ENCODE measurements at regions not wholly inside any gene's neighbourhood (a gene's known extent, or its start where the extent isn't known, plus 50 kb on each side); places are given as distances from the start of the nearest gene placed in this dataset.

DNA sequence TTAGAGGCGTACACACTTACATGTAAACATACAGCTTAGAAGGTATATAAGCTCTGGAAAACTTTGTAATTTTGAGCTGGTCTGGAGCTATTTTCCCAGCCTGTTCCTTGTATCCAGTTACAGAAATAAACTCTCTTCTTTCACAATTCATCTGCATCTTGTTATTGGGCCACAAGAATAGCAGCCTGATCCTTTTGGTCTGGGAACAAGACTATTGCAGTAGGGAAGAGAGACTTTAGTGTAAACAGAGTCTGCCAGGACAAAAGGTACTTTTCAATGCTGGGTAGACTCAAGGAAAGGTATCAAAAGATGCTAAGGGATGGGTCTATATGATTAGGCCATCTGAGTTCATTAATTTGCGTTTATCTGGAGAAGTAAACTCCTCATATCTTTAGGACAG is 728.3 kb downstream of the TYW1 start:
- no peaks in the 10 kb centered on the region for H3K27me3 ChIP-seq (ENCODE audit: control insufficient read depth in 3 of 3, insufficient read depth in 3 of 3, low read length in 3 of 3)
- WGBS, 3 donors, result 62 to 77% (median 68%) methylated on average over 2 of the region's 2 CpGs
- no peak overlapping the region for H3K27ac ChIP-seq (ENCODE audit: low read depth in 1 of 3, low read length in 2 of 3)
- H3K4me1 ChIP-seq (ENCODE audit: control insufficient read depth in 3 of 3, insufficient read depth in 2 of 3, low read depth in 1 of 3, low read length in 2 of 3), result no peaks in the 10 kb centered on the region
- H3K4me3 ChIP-seq (ENCODE audit: low read depth in 1 of 3, low read length in 3 of 3), result no peak overlapping the region
- H3K9me3 ChIP-seq (ENCODE audit: control insufficient read depth in 2 of 2, insufficient read depth in 1 of 2, low read depth in 1 of 2, low read length in 1 of 2), result no peaks in the 10 kb centered on the region
- H3K36me3 ChIP-seq (ENCODE audit: control insufficient read depth in 3 of 3, insufficient read depth in 2 of 3, low read depth in 1 of 3, low read length in 3 of 3), result no peaks in the 10 kb centered on the region
- DNase-seq, result no peak
- FAIRE-seq, result no peak

DNA sequence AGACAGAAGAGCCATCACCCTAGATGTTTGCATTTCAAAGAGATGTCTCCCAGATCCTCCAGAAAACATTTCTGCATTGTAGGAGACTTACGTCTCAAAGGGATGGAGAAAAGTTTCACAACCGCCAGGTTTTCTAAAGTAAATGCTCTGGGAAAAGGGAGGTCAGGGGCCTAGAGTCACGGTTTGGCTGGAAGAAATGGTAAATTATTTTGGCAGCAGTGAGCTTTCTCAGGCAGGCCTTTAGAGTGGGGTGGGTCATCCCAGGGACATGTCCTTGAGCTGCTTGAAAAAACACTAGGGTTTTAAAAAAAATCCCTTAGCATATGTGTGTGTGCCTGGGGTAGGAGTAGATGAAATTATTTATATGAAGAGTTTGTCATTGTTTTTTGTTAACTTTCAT is 728.8 kb downstream of the TYW1 start:
- no peak for DNase-seq
- no peaks in the 10 kb centered on the region for H3K36me3 ChIP-seq (ENCODE audit: control insufficient read depth in 3 of 3, insufficient read depth in 2 of 3, low read depth in 1 of 3, low read length in 3 of 3)
- H3K4me1 ChIP-seq (ENCODE audit: control insufficient read depth in 3 of 3, insufficient read depth in 2 of 3, low read depth in 1 of 3, low read length in 2 of 3), result no peaks in the 10 kb centered on the region
- no peaks in the 10 kb centered on the region for H3K9me3 ChIP-seq (ENCODE audit: control insufficient read depth in 2 of 2, insufficient read depth in 1 of 2, low read depth in 1 of 2, low read length in 1 of 2)
- H3K4me3 ChIP-seq (ENCODE audit: low read depth in 1 of 3, low read length in 3 of 3), result no peak overlapping the region
- no peaks in the 10 kb centered on the region for H3K27me3 ChIP-seq (ENCODE audit: control insufficient read depth in 3 of 3, insufficient read depth in 3 of 3, low read length in 3 of 3)
- 54 to 68% (median 61%) methylated on average over 3 of the region's 3 CpGs for WGBS, 3 donors
- H3K27ac ChIP-seq (ENCODE audit: low read depth in 1 of 3, low read length in 2 of 3), result no peak overlapping the region
- no peak for FAIRE-seq

DNA sequence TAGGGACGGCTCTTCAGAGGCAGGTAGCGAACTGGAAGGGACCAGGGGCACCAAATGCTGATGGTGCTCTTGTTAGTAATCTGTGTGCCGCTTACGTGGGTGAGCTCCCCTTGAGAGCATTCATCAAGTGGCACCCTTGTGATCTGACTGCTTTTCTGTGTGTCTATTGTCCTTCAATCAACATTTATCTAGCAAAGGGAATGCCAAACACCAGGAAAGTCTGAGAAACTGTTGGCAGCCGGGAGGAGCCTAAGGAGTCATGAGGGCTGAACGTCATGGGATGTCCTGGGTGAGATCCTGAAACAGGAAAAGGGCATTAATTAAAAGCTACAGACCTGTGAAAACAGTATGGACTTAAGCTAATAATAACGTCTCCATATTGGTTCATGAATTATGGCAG is 733.1 kb downstream of the TYW1 start:
- H3K4me1 ChIP-seq (ENCODE audit: control insufficient read depth in 3 of 3, insufficient read depth in 2 of 3, low read depth in 1 of 3, low read length in 2 of 3), result no peaks in the 10 kb centered on the region
- DNase-seq (no peak), FAIRE-seq (no peak)
- 36 to 63% (median 54%) methylated on average over 7 of the region's 7 CpGs for WGBS, 3 donors
- no peaks in the 10 kb centered on the region for H3K36me3 ChIP-seq (ENCODE audit: control insufficient read depth in 3 of 3, insufficient read depth in 2 of 3, low read depth in 1 of 3, low read length in 3 of 3)
- H3K4me3 ChIP-seq (ENCODE audit: low read depth in 1 of 3, low read length in 3 of 3), result no peak overlapping the region
- no peaks in the 10 kb centered on the region for H3K9me3 ChIP-seq (ENCODE audit: control insufficient read depth in 2 of 2, insufficient read depth in 1 of 2, low read depth in 1 of 2, low read length in 1 of 2)
- H3K27me3 ChIP-seq (ENCODE audit: control insufficient read depth in 3 of 3, insufficient read depth in 3 of 3, low read length in 3 of 3), result no peaks in the 10 kb centered on the region
- H3K27ac ChIP-seq (ENCODE audit: low read depth in 1 of 3, low read length in 2 of 3), result no peak overlapping the region

DNA sequence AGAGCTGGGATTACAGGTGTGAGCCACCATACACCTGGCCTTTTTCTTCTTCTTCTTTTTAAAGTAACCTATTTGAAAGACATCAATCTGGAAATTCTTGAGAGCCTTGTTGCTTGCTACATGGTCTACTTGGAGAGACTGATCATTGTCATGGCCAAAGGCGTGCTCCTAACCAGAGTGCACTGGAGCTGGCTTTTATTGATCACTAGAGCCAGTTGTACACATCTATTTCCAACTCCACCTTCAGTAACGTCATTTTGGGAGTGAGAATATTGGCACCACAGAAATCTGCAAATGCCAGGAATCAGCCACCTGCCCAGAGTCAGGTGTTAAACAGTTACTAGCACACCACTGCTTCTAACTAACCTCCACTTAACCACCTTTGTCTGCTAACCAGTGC is 735.1 kb downstream of the TYW1 start:
- H3K9me3 ChIP-seq (ENCODE audit: control insufficient read depth in 2 of 2, insufficient read depth in 1 of 2, low read depth in 1 of 2, low read length in 1 of 2), result no peaks in the 10 kb centered on the region
- no peaks in the 10 kb centered on the region for H3K36me3 ChIP-seq (ENCODE audit: control insufficient read depth in 3 of 3, insufficient read depth in 2 of 3, low read depth in 1 of 3, low read length in 3 of 3)
- no peaks in the 10 kb centered on the region for H3K4me1 ChIP-seq (ENCODE audit: control insufficient read depth in 3 of 3, insufficient read depth in 2 of 3, low read depth in 1 of 3, low read length in 2 of 3)
- H3K4me3 ChIP-seq (ENCODE audit: low read depth in 1 of 3, low read length in 3 of 3), result no peak overlapping the region
- 41 to 67% (median 58%) methylated on average over 2 of the region's 2 CpGs for WGBS, 3 donors
- no peak overlapping the region for H3K27ac ChIP-seq (ENCODE audit: low read depth in 1 of 3, low read length in 2 of 3)
- DNase-seq, result no peak
- no peak for FAIRE-seq
- H3K27me3 ChIP-seq (ENCODE audit: control insufficient read depth in 3 of 3, insufficient read depth in 3 of 3, low read length in 3 of 3), result no peaks in the 10 kb centered on the region

DNA sequence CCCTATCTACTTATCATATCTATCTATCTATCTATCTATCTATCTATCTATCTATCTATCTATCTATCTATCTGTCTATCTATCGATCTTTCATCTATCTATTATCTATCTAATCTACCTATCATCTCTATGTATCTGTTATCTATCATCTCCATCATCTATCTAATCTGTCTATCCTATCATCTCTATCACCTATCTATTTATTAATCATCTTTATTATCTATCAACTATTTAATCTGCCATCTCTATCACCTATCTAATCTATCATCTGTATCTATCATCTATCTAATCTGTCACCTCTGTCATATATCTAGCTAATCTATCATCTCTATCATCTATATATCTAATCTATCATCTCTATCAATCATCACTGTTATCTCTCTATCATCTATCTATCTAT is 736.3 kb downstream of the TYW1 start:
- WGBS, 3 donors, result 59 to 71% (median 65%) methylated on average over 1 of the region's 1 CpG
- Histone ChIP-seq H3K27ac (ENCODE audit: low read depth in 1 of 3, low read length in 2 of 3) (no peak overlapping the region), H3K36me3 (ENCODE audit: control insufficient read depth in 3 of 3, insufficient read depth in 2 of 3, low read depth in 1 of 3, low read length in 3 of 3) (no peaks in the 10 kb centered on the region), H3K4me3 (ENCODE audit: low read depth in 1 of 3, low read length in 3 of 3) (no peak overlapping the region), H3K9me3 (ENCODE audit: control insufficient read depth in 2 of 2, insufficient read depth in 1 of 2, low read depth in 1 of 2, low read length in 1 of 2) (no peaks in the 10 kb centered on the region), H3K27me3 (ENCODE audit: control insufficient read depth in 3 of 3, insufficient read depth in 3 of 3, low read length in 3 of 3) (no peaks in the 10 kb centered on the region), H3K4me1 (ENCODE audit: control insufficient read depth in 3 of 3, insufficient read depth in 2 of 3, low read depth in 1 of 3, low read length in 2 of 3) (no peaks in the 10 kb centered on the region)
- FAIRE-seq (no peak), DNase-seq (no peak)

DNA sequence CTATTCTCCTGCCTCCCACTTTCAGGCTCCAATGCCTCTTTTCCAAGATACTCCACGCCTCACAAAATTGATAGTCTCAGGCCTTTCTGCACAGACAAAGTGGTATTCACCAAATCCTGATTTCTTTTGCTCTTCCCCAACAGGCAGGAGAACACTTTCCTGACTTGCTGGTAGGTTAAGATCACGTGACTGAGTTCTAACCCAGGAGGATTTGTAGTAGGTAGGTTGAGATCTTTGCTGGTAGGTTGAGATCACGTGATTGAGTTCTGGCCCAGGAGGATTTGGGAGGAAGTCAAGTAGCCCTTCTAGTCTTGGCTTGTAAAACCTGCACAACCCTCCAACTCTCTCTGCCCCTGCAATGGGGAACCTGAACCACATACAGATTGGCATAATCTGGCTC is 741.5 kb downstream of the TYW1 start:
- no peaks in the 10 kb centered on the region for H3K4me1 ChIP-seq (ENCODE audit: control insufficient read depth in 3 of 3, insufficient read depth in 2 of 3, low read depth in 1 of 3, low read length in 2 of 3)
- no peaks in the 10 kb centered on the region for H3K9me3 ChIP-seq (ENCODE audit: control insufficient read depth in 2 of 2, insufficient read depth in 1 of 2, low read depth in 1 of 2, low read length in 1 of 2)
- no peaks in the 10 kb centered on the region for H3K36me3 ChIP-seq (ENCODE audit: control insufficient read depth in 3 of 3, insufficient read depth in 2 of 3, low read depth in 1 of 3, low read length in 3 of 3)
- no peak overlapping the region for H3K27ac ChIP-seq (ENCODE audit: low read depth in 1 of 3, low read length in 2 of 3)
- H3K27me3 ChIP-seq (ENCODE audit: control insufficient read depth in 3 of 3, insufficient read depth in 3 of 3, low read length in 3 of 3), result no peaks in the 10 kb centered on the region
- DNase-seq, result no peak
- H3K4me3 ChIP-seq (ENCODE audit: low read depth in 1 of 3, low read length in 3 of 3), result no peak overlapping the region
- no peak for FAIRE-seq
- 52 to 77% (median 66%) methylated on average over 3 of the region's 3 CpGs for WGBS, 3 donors

DNA sequence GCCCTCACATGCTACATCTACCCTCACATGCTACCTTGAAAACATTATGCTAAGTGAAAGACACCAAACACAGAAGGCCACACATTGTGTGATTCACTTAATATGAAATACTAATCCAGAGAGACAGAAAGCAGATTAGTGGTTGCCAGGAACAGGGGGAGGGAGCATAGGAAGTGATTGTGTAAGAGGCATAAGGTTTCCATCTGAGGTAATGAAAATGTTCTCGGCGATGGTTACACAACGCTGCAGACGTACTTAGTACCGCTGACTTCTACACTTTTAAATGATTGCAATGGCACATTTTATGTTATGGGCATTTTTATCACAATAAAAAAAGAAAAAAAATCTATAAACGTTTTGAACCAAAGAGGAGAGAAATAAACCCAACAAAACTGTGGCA is 742.3 kb downstream of the TYW1 start:
- Histone ChIP-seq H3K4me3 (ENCODE audit: low read depth in 1 of 3, low read length in 3 of 3) (no peak overlapping the region), H3K27ac (ENCODE audit: low read depth in 1 of 3, low read length in 2 of 3) (no peak overlapping the region), H3K36me3 (ENCODE audit: control insufficient read depth in 3 of 3, insufficient read depth in 2 of 3, low read depth in 1 of 3, low read length in 3 of 3) (no peaks in the 10 kb centered on the region), H3K9me3 (ENCODE audit: control insufficient read depth in 2 of 2, insufficient read depth in 1 of 2, low read depth in 1 of 2, low read length in 1 of 2) (no peaks in the 10 kb centered on the region), H3K4me1 (ENCODE audit: control insufficient read depth in 3 of 3, insufficient read depth in 2 of 3, low read depth in 1 of 3, low read length in 2 of 3) (no peaks in the 10 kb centered on the region), H3K27me3 (ENCODE audit: control insufficient read depth in 3 of 3, insufficient read depth in 3 of 3, low read length in 3 of 3) (no peaks in the 10 kb centered on the region)
- DNase-seq (no peak), FAIRE-seq (no peak)
- WGBS, 3 donors, result 60 to 77% (median 61%) methylated on average over 6 of the region's 6 CpGs

DNA sequence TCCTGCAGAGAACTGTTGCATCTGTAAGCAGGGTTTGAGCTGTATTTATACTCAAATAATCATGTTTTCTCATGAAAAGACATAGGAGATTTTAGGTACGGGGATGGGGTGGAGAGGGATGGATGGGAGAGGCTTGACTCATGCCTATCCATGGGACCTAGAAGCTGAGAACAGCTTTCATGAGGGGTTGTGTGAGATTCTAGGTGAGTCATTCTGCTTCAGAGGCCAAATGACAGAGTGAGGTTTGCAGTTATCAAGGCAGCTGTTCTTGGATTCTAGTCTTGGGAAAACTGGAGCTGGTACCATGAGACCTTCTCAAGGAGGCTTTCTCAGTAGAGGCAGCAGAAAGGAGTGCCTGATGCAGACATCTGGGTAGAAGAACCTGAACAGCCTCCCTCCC is 746.9 kb downstream of the TYW1 start:
- 83 to 93% (median 93%) methylated on average over 1 of the region's 1 CpG for WGBS, 3 donors
- no peaks in the 10 kb centered on the region for H3K27me3 ChIP-seq (ENCODE audit: control insufficient read depth in 3 of 3, insufficient read depth in 3 of 3, low read length in 3 of 3)
- no peak for FAIRE-seq
- H3K36me3 ChIP-seq (ENCODE audit: control insufficient read depth in 3 of 3, insufficient read depth in 2 of 3, low read depth in 1 of 3, low read length in 3 of 3), result no peaks in the 10 kb centered on the region
- H3K4me3 ChIP-seq (ENCODE audit: low read depth in 1 of 3, low read length in 3 of 3), result no peak overlapping the region
- no peaks in the 10 kb centered on the region for H3K4me1 ChIP-seq (ENCODE audit: control insufficient read depth in 3 of 3, insufficient read depth in 2 of 3, low read depth in 1 of 3, low read length in 2 of 3)
- H3K9me3 ChIP-seq (ENCODE audit: control insufficient read depth in 2 of 2, insufficient read depth in 1 of 2, low read depth in 1 of 2, low read length in 1 of 2), result no peaks in the 10 kb centered on the region
- H3K27ac ChIP-seq (ENCODE audit: low read depth in 1 of 3, low read length in 2 of 3), result no peak overlapping the region
- DNase-seq, result no peak

DNA sequence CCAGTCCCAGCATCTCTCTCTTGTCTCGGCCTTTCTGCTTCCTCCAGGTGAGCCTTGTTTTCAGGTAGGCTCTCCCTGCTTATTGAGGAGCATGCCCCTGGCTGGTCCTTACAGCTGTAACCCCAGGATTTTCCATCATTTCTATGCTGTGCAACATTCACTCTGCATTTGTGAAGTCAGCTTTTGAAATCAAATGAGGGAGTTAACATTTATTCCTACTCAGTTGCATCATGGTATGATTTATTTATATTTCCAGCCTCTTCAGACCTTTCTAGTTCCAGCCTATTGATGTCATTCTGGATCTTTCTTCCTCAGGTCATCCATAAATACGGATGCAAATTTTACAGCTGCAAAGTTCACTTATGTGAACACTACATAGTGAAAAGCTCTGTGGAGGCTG is 755.6 kb downstream of the TYW1 start:
- no peaks in the 10 kb centered on the region for H3K4me1 ChIP-seq (ENCODE audit: control insufficient read depth in 3 of 3, insufficient read depth in 2 of 3, low read depth in 1 of 3, low read length in 2 of 3)
- FAIRE-seq (no peak), DNase-seq (no peak)
- no peaks in the 10 kb centered on the region for H3K27me3 ChIP-seq (ENCODE audit: control insufficient read depth in 3 of 3, insufficient read depth in 3 of 3, low read length in 3 of 3)
- 68 to 73% (median 69%) methylated on average over 2 of the region's 2 CpGs for WGBS, 3 donors
- no peak overlapping the region for H3K4me3 ChIP-seq (ENCODE audit: low read depth in 1 of 3, low read length in 3 of 3)
- no peaks in the 10 kb centered on the region for H3K9me3 ChIP-seq (ENCODE audit: control insufficient read depth in 2 of 2, insufficient read depth in 1 of 2, low read depth in 1 of 2, low read length in 1 of 2)
- H3K36me3 ChIP-seq (ENCODE audit: control insufficient read depth in 3 of 3, insufficient read depth in 2 of 3, low read depth in 1 of 3, low read length in 3 of 3), result no peaks in the 10 kb centered on the region
- H3K27ac ChIP-seq (ENCODE audit: low read depth in 1 of 3, low read length in 2 of 3), result no peak overlapping the region

Data from small intestine (tissue), 7 donors.